GM19372 (cell line): ENCODE measurements at regions not wholly inside any gene's neighbourhood (a gene's known extent, or its start where the extent isn't known, plus 50 kb on each side); places are given as distances from the start of the nearest gene placed in this dataset.
"Not testable (repeated sequence)": the region's sequence is repeated elsewhere in the genome, so short reads cannot be mapped to it uniquely, and the experiment has no call there.

Source experiments
- ATAC-seq: cut with Tn5 transposase; IDR thresholded peaks from one replicate; pipeline ENCODE4 v1.9.1; 2021; ENCODE audit warnings: mild to moderate bottlenecking, low read depth, moderate library complexity; ENCODE audit not compliant: unreplicated experiment

- ATAC-seq = no peak
Observed at GRCh38 chr13:50153401-50153800, 138.2 kb downstream of the KCNRG start.

- no peak for ATAC-seq
Observed at GRCh38 chr13:50153876-50154275, 138.6 kb downstream of the KCNRG start.

- no peak for ATAC-seq
Observed at GRCh38 chr13:50154697-50155096, 139.5 kb downstream of the KCNRG start.

GRCh38 chr13:50156140-50156539 is 140.9 kb downstream of the KCNRG start:
- ATAC-seq = no peak

- no peak for ATAC-seq
Observed at GRCh38 chr13:50156561-50157127, 141.4 kb downstream of the KCNRG start.

- ATAC-seq = no peak
Observed at GRCh38 chr13:50158385-50159165, 143.3 kb downstream of the KCNRG start.

GRCh38 chr13:50159607-50160006 is 144.4 kb downstream of the KCNRG start:
- no peak for ATAC-seq

GRCh38 chr13:50161052-50161451 is 145.8 kb downstream of the KCNRG start:
- ATAC-seq = no peak

- no peak for ATAC-seq
Observed at GRCh38 chr13:50162001-50162400, 146.8 kb downstream of the KCNRG start.

GRCh38 chr13:50162567-50162966 is 147.3 kb downstream of the KCNRG start:
- ATAC-seq = no peak

- no peak for ATAC-seq
Observed at GRCh38 chr13:50167224-50167947, 152.1 kb downstream of the KCNRG start.

GRCh38 chr13:50167967-50168366 is 152.7 kb downstream of the KCNRG start:
- no peak for ATAC-seq

GRCh38 chr13:50168786-50169185 is 153.5 kb downstream of the KCNRG start:
- no peak for ATAC-seq

GRCh38 chr13:50170447-50171037 is 155.3 kb downstream of the KCNRG start:
- no peak for ATAC-seq

GRCh38 chr13:50171590-50172282 is 156.5 kb downstream of the KCNRG start:
- no peak for ATAC-seq

GRCh38 chr13:50173045-50173444 is 157.8 kb downstream of the KCNRG start:
- ATAC-seq = not testable (repeated sequence)

GRCh38 chr13:50174630-50175029 is 159.4 kb downstream of the KCNRG start:
- no peak for ATAC-seq

GRCh38 chr13:50179977-50180376 is 164.7 kb downstream of the KCNRG start:
- no peak for ATAC-seq

- not testable (repeated sequence) for ATAC-seq
Observed at GRCh38 chr13:50185769-50186763, 170.8 kb downstream of the KCNRG start.
